IMR-90 (cell line): ENCODE measurements at regions not wholly inside any gene's neighbourhood (a gene's known extent, or its start where the extent isn't known, plus 50 kb on each side); places are given as distances from the start of the nearest gene placed in this dataset.

Experiments used
- ATAC-seq: fragments of 200-7000 bp; cut with Tn5 transposase; 2 replicates; pipeline ENCODE4 v1.9.1; 2020; ENCODE audit warnings: low read depth, mild to moderate bottlenecking, moderate library complexity
- BruUV-seq: library from RNA; stranded (reverse); fragments of 400-500 nt; replicated peaks from 2 replicates; lab custom pipeline; 2021; lab: Mats Ljungman, UMichigan
- CTCF ChIA-PET: fragments of 300-600 bp; formaldehyde crosslinking; extraction: SDS; loops from one replicate; lab custom pipeline; 2021; ENCODE audit warnings: antibody characterized with exemption; lab: Yijun Ruan, JAX
- POLR2A ChIA-PET: fragments of 300-600 bp; sonication (Branson Sonifier 250); formaldehyde crosslinking; loops from one replicate; lab custom pipeline; 2022; ENCODE audit warnings: antibody characterized with exemption; ENCODE audit not compliant: unreplicated experiment; lab: Charles Lee
- DNase-seq: peaks from one replicate; pipeline ENCODE4 v3.0.0; 2013
- H2AFZ ChIP-seq: replicated peaks from 2 replicates; pipeline ENCODE3; 2013; ENCODE audit warnings: low read length, mild to moderate bottlenecking; ENCODE audit not compliant: poor library complexity
- H2AK5ac ChIP-seq: 2 replicates; pipeline ENCODE4 v1.6.1; 2013; ENCODE audit warnings: low read depth, low read length, inconsistent platforms
- H2AK9ac ChIP-seq: replicated peaks from 2 replicates; pipeline ENCODE3; 2013; ENCODE audit warnings: mild to moderate bottlenecking, low read depth, low read length, moderate library complexity; ENCODE audit not compliant: poor library complexity
- H2BK120ac ChIP-seq: 2 replicates; pipeline ENCODE4 v1.6.1; 2013; ENCODE audit warnings: low read depth, low read length, inconsistent platforms
- H2BK15ac ChIP-seq: 3 replicates; pipeline ENCODE4 v1.6.1; 2013; ENCODE audit warnings: low read depth, low read length, inconsistent platforms
- H2BK20ac ChIP-seq: 2 replicates; pipeline ENCODE4 v1.6.1; 2013; ENCODE audit warnings: low read depth, mild to moderate bottlenecking, inconsistent platforms, low read length, moderate library complexity
- H2BK5ac ChIP-seq: 2 replicates; pipeline ENCODE4 v1.6.1; 2013; ENCODE audit warnings: mild to moderate bottlenecking, low read depth, low read length, inconsistent platforms; ENCODE audit not compliant: poor library complexity, severe bottlenecking
- H3K14ac ChIP-seq: replicated peaks from 2 replicates; pipeline ENCODE4 v1.6.1; 2013; ENCODE audit warnings: low read depth, low read length, inconsistent platforms
- H3K18ac ChIP-seq: 2 replicates; pipeline ENCODE4 v1.6.1; 2013; ENCODE audit warnings: low read depth, low read length, control low read depth
- H3K23ac ChIP-seq: 2 replicates; pipeline ENCODE4 v1.6.1; 2013; ENCODE audit warnings: low read depth, low read length, inconsistent platforms
- H3K27ac ChIP-seq: 2 replicates; pipeline ENCODE4 v1.5.1; 2013; ENCODE audit warnings: mild to moderate bottlenecking, control low read depth, low read length; ENCODE audit not compliant: insufficient read depth
- H3K27me3 ChIP-seq: 2 replicates; pipeline ENCODE4 v1.6.1; 2013; ENCODE audit warnings: low read length; ENCODE audit not compliant: control insufficient read depth, insufficient read depth
- H3K36me3 ChIP-seq: 2 replicates; pipeline ENCODE4 v1.6.1; 2013; ENCODE audit warnings: low read length, mixed read lengths; ENCODE audit not compliant: control insufficient read depth, insufficient read depth
- H3K4ac ChIP-seq: 2 replicates; pipeline ENCODE4 v1.6.1; 2013; ENCODE audit warnings: low read depth, low read length, inconsistent platforms
- H3K4me1 ChIP-seq: 2 replicates; pipeline ENCODE4 v1.6.1; 2013; ENCODE audit warnings: low read length, mixed read lengths; ENCODE audit not compliant: control insufficient read depth, insufficient read depth
- H3K4me2 ChIP-seq: 2 replicates; pipeline ENCODE4 v1.6.1; 2013; ENCODE audit warnings: low read depth, mild to moderate bottlenecking, control low read depth, low read length, moderate library complexity
- H3K4me3 ChIP-seq: 2 replicates; pipeline ENCODE4 v1.5.1; 2013; ENCODE audit warnings: low read depth, mild to moderate bottlenecking, control low read depth, low read length, moderate library complexity; ENCODE audit not compliant: insufficient read depth
- H3K56ac ChIP-seq: 2 replicates; pipeline ENCODE4 v1.6.1; 2013; ENCODE audit warnings: low read length, inconsistent platforms; ENCODE audit not compliant: insufficient read depth; ENCODE audit errors: extremely low read depth
- H3K79me1 ChIP-seq, 2 experiments: 2 replicates each; pipeline ENCODE4 v1.6.1; 2013; ENCODE audit warnings: low read length in 2 of 2, inconsistent platforms in 1 of 2, low read depth in 1 of 2
- H3K9ac ChIP-seq: 2 replicates; pipeline ENCODE4 v1.6.1; 2013; ENCODE audit warnings: low read depth, low read length, control low read depth
- H3K9me1 ChIP-seq: 2 replicates; pipeline ENCODE4 v1.6.1; 2013; ENCODE audit warnings: low read length, inconsistent platforms; ENCODE audit not compliant: insufficient read depth
- H3K9me3 ChIP-seq: 2 replicates; pipeline ENCODE4 v1.6.1; 2013; ENCODE audit warnings: low read length; ENCODE audit not compliant: control insufficient read depth, insufficient read depth
- H4K20me1 ChIP-seq: 2 replicates; pipeline ENCODE4 v1.6.1; 2013; ENCODE audit warnings: low read length, inconsistent platforms; ENCODE audit not compliant: insufficient read depth
- H4K5ac ChIP-seq: 2 replicates; pipeline ENCODE4 v1.6.1; 2013; ENCODE audit warnings: mild to moderate bottlenecking, low read depth, low read length, control low read depth
- H4K8ac ChIP-seq, 2 experiments: 2 replicates each; pipeline ENCODE4 v1.6.1; 2013; ENCODE audit warnings: low read depth in 2 of 2, low read length in 2 of 2, control low read depth in 1 of 2, inconsistent platforms in 1 of 2
- H4K91ac ChIP-seq: 2 replicates; pipeline ENCODE4 v1.6.1; 2013; ENCODE audit warnings: low read depth, low read length, inconsistent platforms; ENCODE audit not compliant: insufficient read depth
- WGBS, 2 experiments: methylation state at CpG; one replicate each; pipeline versions ENCODE4 v1.1.5 to v1.1.7; 2013; ENCODE audit warnings: missing lambda C conversion rate in 2 of 2; ENCODE audit not compliant: insufficient read length in 1 of 2; ENCODE audit errors: extremely low coverage in 2 of 2; 5-methylcytosine and 5-hydroxymethylcytosine counted together
- dilution Hi-C: fragments of 300-500 bp; cut with HindIII; formaldehyde crosslinking; loops from one replicate; pipeline ENCODE4 v1.14.3; 2018; ENCODE audit warnings: low sequenced_read_pairs; ENCODE audit not compliant: unreplicated experiment
- in situ Hi-C: fragments of 300-500 bp; cut with MboI; formaldehyde crosslinking; loops from 3 replicates; pipeline ENCODE4 v1.14.3; 2019; ENCODE audit warnings: low sequenced_read_pairs, inconsistent platforms, mixed read lengths
- intact Hi-C: fragments of 100-400 bp; cut with micrococcal nuclease; formaldehyde crosslinking; loops from 2 replicates; pipeline ENCODE4 v1.10.0; 2022
- TF ChIP-seq, protein P1 (sequence below): fragments of 150-350 bp; IDR thresholded peaks from 2 replicates; pipeline ENCODE4 v1.6.1; 2017; ENCODE audit warnings: mild to moderate bottlenecking, antibody characterized with exemption, low read length, low read depth
- TF ChIP-seq, protein P2 (sequence below): conservative IDR thresholded peaks from 2 replicates; pipeline ENCODE4 v1.5.1; 2012; ENCODE audit warnings: mild to moderate bottlenecking, low read depth, low read length, improper control_type of control experiment

DNA sequence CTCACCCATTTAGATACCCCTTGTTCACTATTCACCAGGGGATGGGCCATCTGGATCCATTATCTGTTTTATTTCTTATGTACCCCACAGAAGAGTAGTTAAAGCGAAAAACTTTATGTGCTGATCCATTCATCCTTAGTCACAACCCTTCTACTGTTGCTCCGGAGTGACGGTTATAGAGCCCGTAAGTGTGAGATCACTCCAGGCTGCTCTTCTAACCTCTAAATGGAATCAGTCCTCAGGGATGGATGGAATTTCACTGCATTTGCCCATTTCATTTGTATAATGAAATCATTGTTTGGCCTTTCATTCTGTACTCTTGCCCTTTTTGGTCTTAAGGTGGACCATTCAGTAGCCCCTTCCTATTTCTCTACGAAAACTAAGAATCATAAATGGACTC is 409.3 kb upstream of the RUNX1 start:
- Histone ChIP-seq H3K4me1 (no peaks in the 10 kb centered on the region), H2BK5ac (no peak overlapping the region), H4K20me1 (no peaks in the 10 kb centered on the region), H3K9ac (no peak overlapping the region), H3K56ac (no peak overlapping the region), H2AFZ (no peak overlapping the region), H3K18ac (no peak overlapping the region), H3K9me3 (no peaks in the 10 kb centered on the region), H3K4me3 (no peak overlapping the region), H3K27me3 (no peaks in the 10 kb centered on the region), H4K5ac (no peak overlapping the region), H3K36me3 (no peaks in the 10 kb centered on the region), H3K14ac (no peak overlapping the region), H2BK120ac (no peak overlapping the region), H3K27ac (no peak overlapping the region), H2BK20ac (no peak overlapping the region), H2AK5ac (no peak overlapping the region), H2BK15ac (no peak overlapping the region), H2AK9ac (no peak overlapping the region), H4K91ac (no peak overlapping the region), H3K9me1 (no peaks in the 10 kb centered on the region), H4K8ac (no peak overlapping the region), H3K79me1 (no peaks in the 10 kb centered on the region), H3K4ac (no peak overlapping the region), H3K4me2 (no peak overlapping the region), H3K23ac (no peak overlapping the region)
- BruUV-seq = no TSS peak
- dilution Hi-C loops = no loop called here
- DNase-seq (no peak), ATAC-seq (no peak)
- in situ Hi-C loops = no loop called here
- POLR2A ChIA-PET = no interaction called here
- intact Hi-C loops = no loop called here
- CTCF ChIA-PET = no interaction called here
- TF ChIP-seq, protein P1, sequence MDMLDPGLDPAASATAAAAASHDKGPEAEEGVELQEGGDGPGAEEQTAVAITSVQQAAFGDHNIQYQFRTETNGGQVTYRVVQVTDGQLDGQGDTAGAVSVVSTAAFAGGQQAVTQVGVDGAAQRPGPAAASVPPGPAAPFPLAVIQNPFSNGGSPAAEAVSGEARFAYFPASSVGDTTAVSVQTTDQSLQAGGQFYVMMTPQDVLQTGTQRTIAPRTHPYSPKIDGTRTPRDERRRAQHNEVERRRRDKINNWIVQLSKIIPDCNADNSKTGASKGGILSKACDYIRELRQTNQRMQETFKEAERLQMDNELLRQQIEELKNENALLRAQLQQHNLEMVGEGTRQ = no peak
- TF ChIP-seq, protein P2, sequence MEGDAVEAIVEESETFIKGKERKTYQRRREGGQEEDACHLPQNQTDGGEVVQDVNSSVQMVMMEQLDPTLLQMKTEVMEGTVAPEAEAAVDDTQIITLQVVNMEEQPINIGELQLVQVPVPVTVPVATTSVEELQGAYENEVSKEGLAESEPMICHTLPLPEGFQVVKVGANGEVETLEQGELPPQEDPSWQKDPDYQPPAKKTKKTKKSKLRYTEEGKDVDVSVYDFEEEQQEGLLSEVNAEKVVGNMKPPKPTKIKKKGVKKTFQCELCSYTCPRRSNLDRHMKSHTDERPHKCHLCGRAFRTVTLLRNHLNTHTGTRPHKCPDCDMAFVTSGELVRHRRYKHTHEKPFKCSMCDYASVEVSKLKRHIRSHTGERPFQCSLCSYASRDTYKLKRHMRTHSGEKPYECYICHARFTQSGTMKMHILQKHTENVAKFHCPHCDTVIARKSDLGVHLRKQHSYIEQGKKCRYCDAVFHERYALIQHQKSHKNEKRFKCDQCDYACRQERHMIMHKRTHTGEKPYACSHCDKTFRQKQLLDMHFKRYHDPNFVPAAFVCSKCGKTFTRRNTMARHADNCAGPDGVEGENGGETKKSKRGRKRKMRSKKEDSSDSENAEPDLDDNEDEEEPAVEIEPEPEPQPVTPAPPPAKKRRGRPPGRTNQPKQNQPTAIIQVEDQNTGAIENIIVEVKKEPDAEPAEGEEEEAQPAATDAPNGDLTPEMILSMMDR = no peak
- WGBS, 2 experiments = no CpG with 5 or more reads among the region's 5 CpGs
